OCI-LY7 (cell line): ENCODE measurements at regions not wholly inside any gene's neighbourhood (a gene's known extent, or its start where the extent isn't known, plus 50 kb on each side); places are given as distances from the start of the nearest gene placed in this dataset.

Experiments
- BruUV-seq: library from RNA; stranded (reverse); fragments of 400-500 nt; replicated peaks from 2 replicates; lab custom pipeline; 2021; lab: Mats Ljungman, UMichigan
- CTCF ChIA-PET: fragments of 300-600 bp; sonication (Branson Sonifier 250); formaldehyde crosslinking; loops from one replicate; lab custom pipeline; 2022; ENCODE audit warnings: antibody characterized with exemption; ENCODE audit not compliant: unreplicated experiment; lab: Charles Lee
- POLR2A ChIA-PET: fragments of 300-600 bp; sonication (Branson Sonifier 250); formaldehyde crosslinking; loops from one replicate; lab custom pipeline; 2022; ENCODE audit warnings: antibody characterized with exemption; lab: Charles Lee
- DNase-seq: peaks from one replicate; pipeline ENCODE4 v3.0.0-alpha.2; 2015; ENCODE audit warnings: low spot score
- H2AFZ ChIP-seq: fragments of 200-600 bp; sonication (generic), shearing (Covaris generic); 2 replicates; pipeline ENCODE4 v1.6.1; 2014; ENCODE audit warnings: mild to moderate bottlenecking, antibody characterized with exemption, low read length, moderate library complexity
- H3K27ac ChIP-seq: fragments of 200-600 bp; sonication (generic); 2 replicates; pipeline ENCODE4 v1.5.1; 2014; ENCODE audit warnings: mixed run types, low read depth, mild to moderate bottlenecking, moderate library complexity, low read length, inconsistent platforms; ENCODE audit not compliant: poor library complexity, severe bottlenecking
- H3K36me3 ChIP-seq: fragments of 200-600 bp; sonication (generic); 2 replicates; pipeline ENCODE4 v1.6.1; 2014; ENCODE audit warnings: mild to moderate bottlenecking, antibody characterized with exemption, low read length, moderate library complexity, mixed read lengths; ENCODE audit not compliant: insufficient read depth
- H3K4me1 ChIP-seq: fragments of 200-600 bp; sonication (generic); 2 replicates; pipeline ENCODE4 v1.5.1; 2014; ENCODE audit warnings: mild to moderate bottlenecking, low read length; ENCODE audit not compliant: insufficient read depth, poor library complexity, severe bottlenecking
- H3K4me2 ChIP-seq: fragments of 200-600 bp; sonication (generic); 2 replicates; pipeline ENCODE4 v1.6.1; 2014; ENCODE audit warnings: mild to moderate bottlenecking, low read length
- H3K4me3 ChIP-seq: fragments of 200-600 bp; sonication (generic); 2 replicates; pipeline ENCODE4 v1.5.1; 2014; ENCODE audit warnings: mild to moderate bottlenecking, low read depth, low read length; ENCODE audit not compliant: poor library complexity, severe bottlenecking
- H3K79me2 ChIP-seq: fragments of 200-600 bp; sonication (generic); 2 replicates; pipeline ENCODE4 v1.6.1; 2016; ENCODE audit warnings: low read depth, mild to moderate bottlenecking, low read length, moderate library complexity, mixed read lengths; ENCODE audit not compliant: insufficient read depth
- H3K9me2 ChIP-seq: fragments of 200-600 bp; sonication (generic); 2 replicates; pipeline ENCODE4 v1.6.1; 2016; ENCODE audit warnings: mild to moderate bottlenecking, low read length, mixed read lengths; ENCODE audit not compliant: insufficient read depth
- H3K9me3 ChIP-seq: fragments of 200-600 bp; sonication (generic); 2 replicates; pipeline ENCODE4 v1.6.1; 2014; ENCODE audit warnings: mild to moderate bottlenecking, mixed run types, low read length, mixed read lengths
- H4K20me1 ChIP-seq: fragments of 200-600 bp; sonication (generic); 2 replicates; pipeline ENCODE4 v1.6.1; 2014; ENCODE audit warnings: mild to moderate bottlenecking, antibody characterized with exemption, low read length, moderate library complexity, mixed read lengths; ENCODE audit not compliant: insufficient read depth
- CTCF ChIP-seq: fragments of 200-600 bp; sonication (generic); conservative IDR thresholded peaks from 2 replicates; pipeline ENCODE4 v1.5.1; 2014; ENCODE audit warnings: mild to moderate bottlenecking, antibody characterized with exemption, low read length, moderate library complexity, mixed read lengths
- EZH2phosphoT487 ChIP-seq: fragments of 200-600 bp; sonication (generic); IDR thresholded peaks from 2 replicates; pipeline ENCODE4 v1.6.1; 2018; ENCODE audit warnings: low read depth, borderline replicate concordance, mild to moderate bottlenecking, mixed run types, antibody characterized with exemption, low read length, moderate library complexity, mixed read lengths
- intact Hi-C: fragments of 100-400 bp; cut with micrococcal nuclease; formaldehyde crosslinking; loops from one replicate; pipeline ENCODE4 v1.10.0; 2022; ENCODE audit not compliant: unreplicated experiment

GRCh38 chr1:198032668-198033067 is 115.5 kb downstream of the LHX9 start:
- POLR2A ChIA-PET: no interaction called here
- Histone ChIP-seq H3K9me2 (no peaks in the 10 kb centered on the region), H3K79me2 (no peaks in the 10 kb centered on the region), H2AFZ (no peak overlapping the region), H3K4me2 (no peak overlapping the region), H4K20me1 (no peaks in the 10 kb centered on the region), H3K9me3 (no peaks in the 10 kb centered on the region), H3K4me3 (no peak overlapping the region), H3K4me1 (no peaks in the 10 kb centered on the region), H3K36me3 (no peaks in the 10 kb centered on the region), H3K27ac (no peak overlapping the region)
- intact Hi-C loops: no loop called here
- CTCF ChIA-PET: no interaction called here
- TF ChIP-seq CTCF (no peak), EZH2phosphoT487 (no peak)
- no peak for DNase-seq
- BruUV-seq: no TSS peak

- ChIA-PET POLR2A (no interaction called here), CTCF (no interaction called here)
- Histone ChIP-seq H3K4me3 (no peak overlapping the region), H3K79me2 (no peaks in the 10 kb centered on the region), H4K20me1 (no peaks in the 10 kb centered on the region), H3K9me2 (no peaks in the 10 kb centered on the region), H3K27ac (no peak overlapping the region), H3K4me2 (no peak overlapping the region), H3K36me3 (no peaks in the 10 kb centered on the region), H3K4me1 (no peaks in the 10 kb centered on the region), H2AFZ (no peak overlapping the region), H3K9me3 (no peaks in the 10 kb centered on the region)
- TF ChIP-seq CTCF: no peak
- TF ChIP-seq EZH2phosphoT487: no peak
- DNase-seq: no peak
- intact Hi-C loops: no loop called here
- BruUV-seq: no TSS peak
Measured at GRCh38 chr1:198040880-198041279, 115.9 kb upstream of the NEK7 start.

- Histone ChIP-seq H3K4me1 (no peaks in the 10 kb centered on the region), H3K79me2 (no peaks in the 10 kb centered on the region), H3K27ac (no peak overlapping the region), H3K36me3 (no peaks in the 10 kb centered on the region), H3K9me3 (no peaks in the 10 kb centered on the region), H2AFZ (no peak overlapping the region), H3K4me3 (no peak overlapping the region), H3K4me2 (no peak overlapping the region), H4K20me1 (no peaks in the 10 kb centered on the region), H3K9me2 (no peaks in the 10 kb centered on the region)
- no TSS peak for BruUV-seq
- TF ChIP-seq EZH2phosphoT487 (no peak), CTCF (no peak)
- CTCF ChIA-PET: no interaction called here
- intact Hi-C loops: no loop called here
- DNase-seq: no peak
- POLR2A ChIA-PET: interaction anchor here (0.6 to 2.4 kb wide), 4 partner anchors 14 to 382 kb away, joined by 3 to 12 read pairs (median 3); no protein-coding TSS in a partner anchor
Measured at GRCh38 chr1:198042168-198042567, 114.6 kb upstream of the NEK7 start.
